ENCODE measurements at regions not wholly inside any gene's neighbourhood (a gene's known extent, or its start where the extent isn't known, plus 50 kb on each side); places are given as distances from the start of the nearest gene placed in this dataset.

Small RNA genes lying in the stretch of these regions (small RNA-seq; reads per million reads assigned to genes)
- gene MIR148A: 91.5 to 1,932 reads per million in 2 experiments
